ENCODE measurements at regions not wholly inside any gene's neighbourhood (a gene's known extent, or its start where the extent isn't known, plus 50 kb on each side); places are given as distances from the start of the nearest gene placed in this dataset.

- no peak for DNase-seq
- H3K27ac ChIP-seq, result no peak overlapping the region
These were observed 149.4 kb upstream of the STK32A start for GRCh38 chr5:147085409-147085808.

GRCh38 chr5:147092044-147092443, 142.8 kb upstream of the STK32A start:
- DNase-seq, result no peak
- no peak overlapping the region for H3K4me3 ChIP-seq
- H3K9me3 ChIP-seq, result no peaks in the 10 kb centered on the region
- WGBS, 5 donors, result 40 to 49% (median 47%) methylated on average over 2 of the region's 2 CpGs
- no peaks in the 10 kb centered on the region for H3K27me3 ChIP-seq
- TF ChIP-seq EP300 (IDR thresholded peaks at IDR 0.05) (no peak), POLR2AphosphoS5 (IDR thresholded peaks at IDR 0.05) (no peak), CTCF (IDR thresholded peaks at IDR 0.05) (no peak), POLR2A (IDR thresholded peaks at IDR 0.05) (no peak)
- intact Hi-C loops (cut with DNase I; ENCODE audit: low total_unique reads), result no loop called here
- H3K4me1 ChIP-seq, result no peaks in the 10 kb centered on the region
- no peaks in the 10 kb centered on the region for H3K36me3 ChIP-seq
- no peak overlapping the region for H3K27ac ChIP-seq

More at GRCh38 chr5:147085409-147085808, 149.4 kb upstream of the STK32A start:
- 64 to 81% (median 70%) methylated on average over 7 of the region's 7 CpGs for WGBS, 5 donors
- H3K4me3 ChIP-seq, result no peak overlapping the region
- no peaks in the 10 kb centered on the region for H3K9me3 ChIP-seq
- H3K36me3 ChIP-seq, result no peaks in the 10 kb centered on the region
- H3K27me3 ChIP-seq, result no peaks in the 10 kb centered on the region
- intact Hi-C loops (cut with DNase I; ENCODE audit: low total_unique reads), result no loop called here
- TF ChIP-seq POLR2A (IDR thresholded peaks at IDR 0.05), result no peak
- no peak for TF ChIP-seq EP300 (IDR thresholded peaks at IDR 0.05)
- TF ChIP-seq CTCF (IDR thresholded peaks at IDR 0.05), result no peak
- no peak for TF ChIP-seq POLR2AphosphoS5 (IDR thresholded peaks at IDR 0.05)
- no peaks in the 10 kb centered on the region for H3K4me1 ChIP-seq

- H3K4me1 ChIP-seq, result peaks cover 0 to 2% (median 1%) of the 10 kb centered on the region in 4 donors
- DNase-seq, result peak in 1 of 2 donors; percentile 10
- WGBS, 5 donors, result 55 to 85% (median 78%) methylated on average over 2 of the region's 2 CpGs
- intact Hi-C loops (cut with DNase I; ENCODE audit: low total_unique reads), result no loop called here
- no peaks in the 10 kb centered on the region for H3K36me3 ChIP-seq
- H3K27me3 ChIP-seq, result no peaks in the 10 kb centered on the region
- no peak overlapping the region for H3K27ac ChIP-seq
- no peak for TF ChIP-seq CTCF (IDR thresholded peaks at IDR 0.05)
- no peak for TF ChIP-seq POLR2A (IDR thresholded peaks at IDR 0.05)
- no peak for TF ChIP-seq POLR2AphosphoS5 (IDR thresholded peaks at IDR 0.05)
- no peak for TF ChIP-seq EP300 (IDR thresholded peaks at IDR 0.05)
- no peak overlapping the region for H3K4me3 ChIP-seq
- no peaks in the 10 kb centered on the region for H3K9me3 ChIP-seq
These were observed 141.7 kb upstream of the STK32A start for GRCh38 chr5:147093138-147093537.

- no peaks in the 10 kb centered on the region for H3K27me3 ChIP-seq
- H3K9me3 ChIP-seq, result no peaks in the 10 kb centered on the region
- no peak for DNase-seq
- H3K27ac ChIP-seq, result no peak overlapping the region
- peaks cover 0 to 9% (median 7%) of the 10 kb centered on the region in 4 donors for H3K4me1 ChIP-seq
- 63 to 77% (median 72%) methylated on average over 2 of the region's 2 CpGs for WGBS, 5 donors
- intact Hi-C loops (cut with DNase I; ENCODE audit: low total_unique reads), result no loop called here
- no peaks in the 10 kb centered on the region for H3K36me3 ChIP-seq
- no peak for TF ChIP-seq EP300 (IDR thresholded peaks at IDR 0.05)
- TF ChIP-seq POLR2A (IDR thresholded peaks at IDR 0.05), result no peak
- no peak for TF ChIP-seq CTCF (IDR thresholded peaks at IDR 0.05)
- H3K4me3 ChIP-seq, result no peak overlapping the region
These were observed 139.1 kb upstream of the STK32A start for GRCh38 chr5:147095740-147096139.

Measured in stomach (tissue), 8 donors.